Smooth muscle cell of the brain vasculature (primary cell): ENCODE measurements at regions not wholly inside any gene's neighbourhood (a gene's known extent, or its start where the extent isn't known, plus 50 kb on each side); places are given as distances from the start of the nearest gene placed in this dataset.

ENCODE experiments used
- DNase-seq: peaks from one replicate; pipeline ENCODE4 v3.0.0-alpha.2; 2012; ENCODE audit warnings: low read depth, low spot score

- no peak for DNase-seq
Measured at GRCh38 chr7:131899271-131900030, 343.0 kb upstream of the PODXL start.

DNA sequence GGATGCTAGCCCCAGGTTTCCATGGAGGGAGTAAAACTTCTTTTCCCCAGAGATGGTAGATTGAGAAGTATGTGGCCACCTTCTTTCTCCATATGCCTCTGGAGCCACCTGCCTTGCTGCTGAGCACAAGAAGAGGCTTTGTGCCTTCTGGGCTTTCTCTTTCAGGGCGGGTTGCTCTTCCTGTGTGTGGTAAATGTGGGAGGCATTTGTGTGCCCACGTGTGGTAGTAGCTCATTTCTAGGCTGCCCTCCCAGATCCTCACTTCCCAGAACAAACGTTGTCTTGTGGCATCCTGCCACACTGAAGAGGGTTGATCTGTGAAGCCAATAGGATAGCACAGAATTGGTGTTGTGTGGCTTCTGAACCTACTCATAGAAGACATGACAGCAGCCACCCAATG lies 342.0 kb upstream of the PODXL start:
- no peak for DNase-seq

- DNase-seq = no peak
Measured at GRCh38 chr7:131897790-131898165, 341.4 kb upstream of the PODXL start.

DNA sequence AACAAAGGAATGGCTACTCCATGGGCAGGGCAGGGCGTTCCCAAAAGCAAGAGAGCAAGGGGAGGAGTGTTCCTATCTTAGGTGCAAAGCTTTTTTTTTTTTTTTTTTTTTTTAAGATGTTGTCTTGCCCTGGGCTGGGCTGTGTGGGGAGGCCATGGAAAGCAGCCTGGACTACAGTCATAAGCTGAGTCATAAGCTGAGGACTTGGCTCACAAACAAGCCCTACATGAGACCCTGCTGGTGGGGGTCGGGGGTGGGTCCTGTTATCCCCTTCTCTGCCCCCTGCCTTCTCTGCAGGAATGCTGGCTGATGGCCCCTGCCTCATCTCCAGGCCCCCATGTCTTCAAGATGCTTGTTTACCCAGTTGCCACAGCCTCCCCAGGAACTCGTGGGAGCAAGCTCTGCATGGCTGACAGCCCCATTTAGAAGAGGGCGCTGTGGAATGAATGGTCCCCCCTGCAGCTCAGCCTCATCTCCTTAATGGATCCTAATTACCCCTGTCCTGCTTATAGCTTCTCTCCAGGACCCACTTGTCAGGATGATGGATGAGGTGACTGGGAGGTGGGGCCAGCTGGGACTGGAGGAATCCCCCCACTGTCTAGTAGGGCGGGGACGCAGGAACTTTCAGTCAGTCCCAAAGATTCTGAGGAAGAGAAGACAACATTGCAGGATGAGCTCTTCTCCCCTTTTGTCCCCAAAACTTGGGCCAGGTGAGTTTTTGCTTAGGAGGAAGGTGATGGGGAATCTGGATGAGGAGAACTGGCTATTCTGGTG lies 340.8 kb upstream of the PODXL start:
- DNase-seq = peak; percentile 73

GRCh38 chr7:131896165-131896863 lies 339.9 kb upstream of the PODXL start:
- no peak for DNase-seq

GRCh38 chr7:131895541-131896164 lies 339.2 kb upstream of the PODXL start:
- peak; percentile 63 for DNase-seq

DNA sequence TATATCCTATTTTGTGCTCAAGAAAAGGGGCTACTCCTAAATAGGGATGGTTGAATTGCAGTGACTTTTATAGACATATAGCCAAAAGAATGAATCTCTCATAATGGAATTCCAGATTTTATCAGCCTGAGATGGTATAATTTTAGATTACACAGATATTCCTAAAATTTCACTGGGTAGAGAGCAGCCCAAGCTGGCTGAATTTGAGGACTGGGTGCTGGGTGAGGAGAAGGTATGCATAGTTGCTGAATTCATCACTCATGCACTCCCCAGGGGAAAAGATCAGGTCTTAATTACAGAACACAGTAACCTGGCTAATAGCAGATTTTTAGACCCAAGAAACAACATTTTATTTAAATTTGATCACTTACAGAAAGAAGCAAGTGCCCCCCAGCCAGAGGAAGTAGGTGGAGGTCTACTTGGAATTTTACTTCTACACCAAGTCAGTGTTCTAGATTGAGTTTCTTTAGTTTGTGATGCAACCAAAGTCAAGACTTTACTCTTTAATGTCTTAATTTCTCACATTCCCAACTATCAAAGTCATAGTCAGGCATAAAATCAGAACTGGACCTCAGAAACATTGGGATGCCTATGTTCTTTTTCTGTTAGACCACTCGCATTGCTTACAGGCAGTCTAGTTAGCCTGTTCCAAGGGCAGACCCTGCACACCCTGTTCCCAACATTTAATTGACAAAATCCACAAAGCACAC lies 337.4 kb upstream of the PODXL start:
- DNase-seq = no peak

DNA sequence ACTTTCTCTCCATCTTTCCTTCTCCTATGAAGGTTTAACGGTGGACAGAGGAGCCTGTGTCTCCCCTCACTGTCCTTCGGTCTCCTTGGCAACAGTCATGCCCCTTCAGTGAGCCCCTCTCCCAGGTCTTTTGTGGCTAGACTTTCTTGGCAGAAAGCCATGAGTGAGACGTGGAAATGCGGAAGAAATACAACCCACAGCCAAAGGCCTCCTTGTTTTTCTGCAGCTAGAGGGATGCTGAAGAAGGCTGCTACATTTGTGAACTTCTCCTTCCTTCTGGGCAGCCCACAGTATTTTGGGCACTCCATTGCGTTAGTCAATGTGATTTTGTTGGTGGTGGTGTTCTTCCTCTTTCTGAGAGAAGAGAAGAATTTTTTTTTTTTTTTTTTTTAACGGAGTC lies 333.7 kb upstream of the PODXL start:
- DNase-seq = no peak

DNA sequence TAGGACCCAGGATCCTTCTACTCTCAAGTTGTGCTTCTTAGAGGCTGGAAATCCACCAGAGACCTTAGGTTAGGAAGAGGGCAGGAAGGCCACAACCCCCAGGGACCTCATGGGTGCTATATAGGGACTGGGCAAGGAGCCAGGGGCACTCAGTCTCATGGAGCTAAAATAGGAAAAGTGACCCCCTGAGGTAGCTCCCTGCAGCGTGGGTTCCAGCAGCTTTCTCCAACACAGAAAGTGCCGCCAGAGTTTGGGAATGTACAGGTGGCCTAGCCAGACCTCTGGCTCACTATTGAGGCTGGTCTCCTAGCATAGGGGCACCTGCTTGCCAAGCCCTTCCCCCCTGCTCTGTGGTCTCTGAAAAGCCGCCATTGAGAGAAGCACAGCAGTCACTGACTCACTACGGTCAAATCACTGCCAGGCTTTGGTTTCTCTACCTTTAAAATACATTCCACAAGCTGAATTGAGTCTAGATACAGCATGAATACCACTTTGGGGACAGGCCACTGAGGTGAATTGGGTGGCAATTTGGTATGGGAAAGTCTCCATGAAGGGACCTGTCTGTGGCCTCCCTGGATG lies 333.2 kb upstream of the PODXL start:
- DNase-seq = no peak

- DNase-seq = no peak
Measured at GRCh38 chr7:131883769-131884168, 327.3 kb upstream of the PODXL start.

DNA sequence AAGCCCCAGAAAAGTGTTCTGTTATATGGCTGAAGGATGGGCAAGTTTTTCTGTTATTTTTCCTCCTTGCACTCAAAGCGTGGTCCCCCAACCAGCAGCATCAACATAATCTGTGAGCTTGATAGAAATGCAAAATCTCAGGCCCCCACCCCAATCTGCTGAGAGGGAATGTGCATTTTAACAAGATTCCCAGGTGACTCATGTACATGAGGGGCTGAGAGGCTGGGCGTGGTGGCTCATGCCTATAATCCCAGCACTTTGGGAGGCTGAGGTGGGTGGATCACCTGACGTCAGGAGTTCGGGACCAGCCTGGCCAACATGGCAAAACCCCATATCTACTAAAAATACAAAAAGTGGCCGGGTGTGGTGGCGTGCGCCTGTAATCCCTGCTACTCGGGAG lies 326.8 kb upstream of the PODXL start:
- DNase-seq = no peak

- no peak for DNase-seq
Measured at GRCh38 chr7:131882321-131882720, 325.9 kb upstream of the PODXL start.

DNA sequence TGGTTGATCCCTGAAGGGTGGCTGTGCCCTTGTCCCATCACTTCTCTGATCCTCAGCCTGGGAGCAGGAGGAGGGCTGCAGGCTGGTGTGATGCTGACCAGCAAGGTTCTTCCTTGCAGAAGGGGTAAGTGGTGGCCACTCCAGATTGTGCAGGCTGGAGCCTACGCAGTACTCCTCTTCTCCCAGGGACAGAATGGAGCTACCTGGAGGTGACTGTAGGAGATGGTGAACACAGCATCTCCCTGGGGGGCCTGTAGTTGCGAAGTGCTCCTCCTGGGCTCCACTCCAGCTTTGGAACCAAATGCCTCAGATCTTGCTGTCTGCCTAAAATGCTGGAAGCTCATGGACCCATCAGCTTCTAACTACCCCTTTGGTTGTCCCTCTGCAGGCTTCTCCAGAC lies 323.6 kb upstream of the PODXL start:
- DNase-seq = no peak

DNA sequence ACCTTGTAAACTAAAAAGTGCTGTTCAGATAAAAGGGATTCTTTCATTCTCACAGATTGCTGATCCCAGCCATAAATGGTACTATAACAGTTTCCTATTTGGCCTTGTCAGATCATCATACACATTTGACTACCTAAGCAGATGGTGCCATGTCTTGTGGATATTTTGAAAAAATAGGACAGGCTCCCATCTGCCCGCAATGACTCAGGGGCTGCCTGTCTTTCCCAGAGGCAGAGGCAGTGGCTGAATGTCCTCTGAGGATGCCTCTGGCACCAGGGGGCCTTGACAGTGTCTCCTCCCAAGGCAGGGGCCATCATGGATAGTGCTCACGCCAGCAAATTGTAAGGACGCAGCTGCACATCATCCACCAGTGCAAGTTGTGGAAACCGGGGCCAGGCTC lies 323.0 kb upstream of the PODXL start:
- DNase-seq = no peak

- no peak for DNase-seq
Measured at GRCh38 chr7:131878777-131879176, 322.3 kb upstream of the PODXL start.

DNA sequence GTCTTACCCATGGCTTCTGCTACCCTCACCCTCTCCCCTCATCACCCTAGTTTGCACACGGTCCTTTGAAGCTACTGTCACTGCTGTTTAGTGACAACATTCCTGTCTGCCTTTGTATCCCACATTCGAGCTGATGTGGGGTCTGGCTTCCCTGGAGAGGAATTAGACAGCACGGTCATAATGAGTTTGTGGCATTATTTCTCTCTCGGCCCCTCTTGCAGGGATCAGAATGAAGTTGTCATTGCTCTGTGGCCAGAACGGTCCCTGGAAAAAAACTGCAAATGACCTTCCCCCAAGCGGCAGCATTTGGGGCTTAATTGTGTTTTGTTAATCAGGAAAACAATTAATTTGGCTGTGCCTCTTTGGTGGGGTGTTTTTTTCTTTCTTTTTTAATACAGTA lies 317.2 kb upstream of the PODXL start:
- DNase-seq = no peak

GRCh38 chr7:131869986-131870385 lies 313.6 kb upstream of the PODXL start:
- DNase-seq = no peak

DNA sequence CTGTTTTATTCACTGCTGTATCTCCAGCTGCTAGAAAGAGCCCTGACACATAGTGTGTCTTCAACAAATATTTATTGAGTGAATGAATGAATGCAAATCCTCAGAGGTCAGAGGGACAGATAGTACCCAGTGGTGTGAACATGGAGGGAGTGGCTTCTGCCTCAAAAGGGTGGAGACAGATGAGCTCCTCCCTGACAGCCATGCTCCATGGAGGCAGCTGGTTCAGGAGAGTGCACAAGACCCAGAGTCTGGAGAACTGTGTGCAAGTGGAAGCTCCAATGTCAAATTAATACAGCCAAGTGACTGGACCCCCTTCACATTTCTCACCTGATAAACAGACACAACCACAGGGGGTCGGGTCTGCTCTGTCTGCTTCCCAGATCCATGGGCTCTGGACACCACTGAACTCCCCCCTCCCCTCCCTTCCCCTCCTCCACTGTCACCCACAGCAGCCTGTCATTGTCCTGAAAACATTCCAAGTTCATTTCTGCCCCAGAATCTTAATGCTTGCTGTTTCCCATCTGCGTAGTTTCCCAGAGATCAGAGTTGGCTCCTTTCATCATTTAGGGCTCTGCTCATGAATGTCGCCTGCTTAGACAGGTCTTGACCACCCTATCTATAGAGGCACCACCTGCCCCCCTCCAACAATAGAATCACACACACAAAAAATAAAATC lies 312.9 kb upstream of the PODXL start:
- no peak for DNase-seq

- no peak for DNase-seq
Measured at GRCh38 chr7:131867461-131867860, 311.0 kb upstream of the PODXL start.

- DNase-seq = no peak
Measured at GRCh38 chr7:131865911-131866310, 309.5 kb upstream of the PODXL start.
